Lower leg skin (tissue), 4 donors: ENCODE measurements at regions not wholly inside any gene's neighbourhood (a gene's known extent, or its start where the extent isn't known, plus 50 kb on each side); places are given as distances from the start of the nearest gene placed in this dataset.

Experiments used
- DNase-seq, 2 donors: peaks; one replicate each; pipeline ENCODE4 v3.0.0-alpha.2; 2019; ENCODE audit warnings: low spot score in 2 of 2
- H3K4me3 ChIP-seq: fragments of 200-600 bp; sonication (generic); 2 replicates; pipeline ENCODE4 v1.5.1; 2017; ENCODE audit warnings: mild to moderate bottlenecking, low read depth; ENCODE audit not compliant: poor library complexity, severe bottlenecking
- CTCF ChIP-seq, 3 donors: fragments of 450-650 bp; IDR thresholded peaks; one replicate each; pipeline ENCODE4 v1.5.1; 2016; ENCODE audit warnings: antibody characterized with exemption in 3 of 3, mild to moderate bottlenecking in 3 of 3, moderate library complexity in 2 of 3
- POLR2A ChIP-seq, 2 donors: fragments of 450-650 bp; IDR thresholded peaks; one replicate each; pipeline ENCODE4 v1.6.1; 2016 to 2017; ENCODE audit warnings: antibody characterized with exemption in 2 of 2, mild to moderate bottlenecking in 1 of 2, moderate library complexity in 1 of 2
- WGBS, 2 donors: methylation state at CpG; one replicate each; pipeline ENCODE4 v1.1.5; 2018; 5-methylcytosine and 5-hydroxymethylcytosine counted together
- intact Hi-C: fragments of 100-400 bp; cut with DNase I; formaldehyde crosslinking; loops from one replicate; pipeline ENCODE4 v1.15.0; 2023; ENCODE audit warnings: low total_unique reads

DNA sequence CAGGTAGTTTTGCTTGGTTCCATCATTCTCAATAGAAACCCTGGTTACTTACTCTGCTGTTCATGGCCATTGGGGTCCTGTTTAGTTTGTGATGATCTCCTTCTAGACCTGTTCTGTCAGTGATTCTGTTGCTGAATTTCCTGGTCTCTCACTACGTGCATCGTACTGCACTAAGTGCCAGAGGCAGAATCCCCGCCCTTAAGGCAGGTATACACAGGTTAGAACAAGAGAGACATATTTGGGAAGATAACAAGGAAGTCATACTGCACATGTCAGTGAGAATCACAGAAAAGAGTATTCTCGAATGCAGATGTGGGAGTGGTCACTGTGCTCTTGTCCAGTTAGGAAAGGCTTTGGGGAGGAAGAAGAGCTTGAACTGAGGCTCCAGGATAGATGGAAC is 148.1 kb upstream of the MYLIP start:
- TF ChIP-seq CTCF (IDR thresholded peaks at IDR 0.05) (no peak), POLR2A (IDR thresholded peaks at IDR 0.05) (no peak)
- peak in 1 of 2 donors; percentile 45 for DNase-seq
- WGBS, 2 donors, result 52 to 58% methylated on average over 4 of the region's 4 CpGs
- H3K4me3 ChIP-seq, result no peak overlapping the region
- intact Hi-C loops, result no loop called here

DNA sequence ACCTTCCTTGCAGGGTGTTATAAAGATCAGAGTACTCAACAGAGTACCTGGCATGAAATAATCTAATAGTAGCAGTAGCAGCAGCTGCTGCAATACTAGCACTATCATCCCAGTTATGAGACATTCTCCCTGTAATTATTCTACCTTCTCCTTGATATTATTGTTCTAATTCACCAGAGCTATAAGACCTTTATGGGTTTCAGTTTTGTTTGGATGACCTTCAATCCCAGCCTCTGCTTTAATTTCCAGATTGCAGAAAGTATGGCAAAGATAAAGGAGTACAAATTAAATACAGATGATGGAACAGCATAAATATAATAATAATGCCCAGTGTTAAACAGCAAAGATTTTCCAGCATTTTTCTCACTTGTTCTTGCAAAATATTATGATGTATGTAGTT is 150.5 kb upstream of the MYLIP start:
- TF ChIP-seq CTCF (IDR thresholded peaks at IDR 0.05) (no peak), POLR2A (IDR thresholded peaks at IDR 0.05) (no peak)
- H3K4me3 ChIP-seq, result no peak overlapping the region
- DNase-seq, result no peak
- intact Hi-C loops, result no loop called here

DNA sequence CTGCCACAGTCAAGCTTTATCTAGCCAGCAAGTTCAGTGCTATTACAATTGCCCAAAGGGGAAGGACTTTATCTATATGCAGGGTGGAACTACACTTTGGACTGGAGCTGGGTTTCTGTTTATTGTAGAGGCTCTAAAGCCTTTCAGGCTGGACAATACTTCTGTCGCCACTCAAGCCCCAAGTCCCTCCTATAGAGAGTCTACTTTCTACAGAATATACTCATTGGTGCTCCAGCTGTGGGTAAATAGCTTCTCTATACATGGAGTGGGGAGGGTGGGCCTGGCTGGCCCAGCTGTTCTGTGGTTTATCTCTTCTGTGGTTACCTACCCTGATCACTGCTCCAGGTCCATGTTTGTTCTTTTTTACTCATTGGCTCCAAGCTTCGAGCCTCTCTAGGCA is 151.8 kb upstream of the MYLIP start:
- 87 to 94% methylated on average over 2 of the region's 2 CpGs for whole genome bisulfite sequencing, 2 donors
- TF ChIP-seq POLR2A (IDR thresholded peaks at IDR 0.05), result no peak
- no peak for TF ChIP-seq CTCF (IDR thresholded peaks at IDR 0.05)
- H3K4me3 ChIP-seq, result no peak overlapping the region
- DNase-seq, result no peak
- intact Hi-C loops, result no loop called here

- H3K4me3 ChIP-seq, result no peak overlapping the region
- WGBS, 2 donors, result 68 to 79% methylated on average over 2 of the region's 2 CpGs
- DNase-seq, result no peak
- intact Hi-C loops, result no loop called here
- TF ChIP-seq POLR2A (IDR thresholded peaks at IDR 0.05) (no peak), CTCF (IDR thresholded peaks at IDR 0.05) (no peak)
These were observed 154.1 kb upstream of the MYLIP start for GRCh38 chr6:15974817-15975216.

GRCh38 chr6:15970517-15970916 is 158.4 kb upstream of the MYLIP start:
- WGBS, 2 donors, result 59 to 80% methylated on average over 3 of the region's 3 CpGs
- intact Hi-C loops, result no loop called here
- no peak for DNase-seq
- H3K4me3 ChIP-seq, result no peak overlapping the region
- TF ChIP-seq POLR2A (IDR thresholded peaks at IDR 0.05) (no peak), CTCF (IDR thresholded peaks at IDR 0.05) (no peak)

DNA sequence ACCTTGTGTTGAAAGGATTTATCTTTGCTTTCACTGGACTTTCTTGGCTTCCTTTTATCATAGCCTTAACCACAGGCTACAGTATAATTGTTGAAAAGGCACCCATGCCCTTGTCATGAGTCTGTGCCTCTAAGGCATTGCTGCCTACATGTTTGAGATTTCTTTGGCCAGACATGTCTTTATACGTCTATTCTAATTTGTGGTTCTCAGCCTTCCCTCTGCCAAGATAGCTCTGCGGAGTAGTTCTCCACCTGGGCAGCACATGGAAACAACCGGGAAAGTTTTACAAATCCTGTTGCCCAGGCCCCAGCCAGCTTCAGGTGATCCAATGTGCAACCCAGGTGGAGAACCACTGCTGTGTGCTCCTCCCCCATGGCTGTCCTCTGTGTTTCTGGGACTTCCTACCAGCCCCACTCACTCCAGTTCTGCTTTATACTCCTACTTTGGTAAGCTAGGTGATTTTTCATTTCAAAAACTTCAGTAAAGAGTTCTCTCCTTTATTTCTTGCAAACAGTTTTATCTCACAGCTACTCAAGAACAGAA is 159.6 kb upstream of the MYLIP start:
- 21 to 38% methylated on average over 3 of the region's 3 CpGs for WGBS, 2 donors
- no peak for TF ChIP-seq POLR2A (IDR thresholded peaks at IDR 0.05)
- no peak for TF ChIP-seq CTCF (IDR thresholded peaks at IDR 0.05)
- no peak for DNase-seq
- intact Hi-C loops, result no loop called here
- H3K4me3 ChIP-seq, result no peak overlapping the region
